OCI-LY3 (cell line): ENCODE measurements at regions not wholly inside any gene's neighbourhood (a gene's known extent, or its start where the extent isn't known, plus 50 kb on each side); places are given as distances from the start of the nearest gene placed in this dataset.
A peak's percentile ranks its signal among the peaks of the same experiment; 100 is the strongest.

Experiments used
- H2AFZ ChIP-seq: fragments of 200-600, 300-600 bp; shearing (Covaris generic); 2 replicates; pipeline ENCODE4 v1.6.0; 2014; ENCODE audit warnings: antibody characterized with exemption, low read depth, low read length
- H3K27ac ChIP-seq: fragments of 200-600, 300-600 bp; sonication (generic); 2 replicates; pipeline ENCODE4 v1.5.1; 2014; ENCODE audit warnings: mild to moderate bottlenecking, low read length, moderate library complexity, mixed read lengths
- H3K27me3 ChIP-seq: fragments of 200-600, 300-600 bp; sonication (generic); 2 replicates; pipeline ENCODE4 v1.6.1; 2014; ENCODE audit warnings: low read depth, low read length, mixed read lengths
- H3K36me3 ChIP-seq: fragments of 200-600, 300-600 bp; sonication (generic); replicated peaks from 2 replicates; pipeline ENCODE3; 2014; ENCODE audit warnings: low read depth, low read length, mixed read lengths
- H3K4me1 ChIP-seq: fragments of 300-600, 200-600 bp; sonication (generic); 2 replicates; pipeline ENCODE4 v1.6.1; 2014; ENCODE audit warnings: low read length, mixed read lengths
- H3K4me2 ChIP-seq: fragments of 200-600, 300-600 bp; sonication (generic); 2 replicates; pipeline ENCODE4 v1.6.1; 2014; ENCODE audit warnings: low read length, mixed read lengths
- H3K4me3 ChIP-seq: fragments of 300-600, 200-600 bp; sonication (generic); 2 replicates; pipeline ENCODE4 v1.5.1; 2014; ENCODE audit warnings: antibody characterized with exemption, mild to moderate bottlenecking, low read length, moderate library complexity
- H3K79me2 ChIP-seq: fragments of 300-600, 200-600 bp; shearing (Covaris generic); 2 replicates; pipeline ENCODE4 v1.6.1; 2014; ENCODE audit warnings: mild to moderate bottlenecking, low read length, mixed read lengths
- H3K9ac ChIP-seq: fragments of 300-600, 200-600 bp; shearing (Covaris generic); 2 replicates; pipeline ENCODE4 v1.6.0; 2014; ENCODE audit warnings: mild to moderate bottlenecking, low read length, moderate library complexity
- H3K9me3 ChIP-seq: fragments of 200-600, 300-600 bp; shearing (Covaris generic); 2 replicates; pipeline ENCODE4 v1.6.1; 2014; ENCODE audit warnings: low read length, mixed read lengths; ENCODE audit not compliant: insufficient read depth
- H4K20me1 ChIP-seq: fragments of 200-600, 300-600 bp; sonication (generic); 2 replicates; pipeline ENCODE4 v1.6.1; 2016; ENCODE audit warnings: low read length, mixed read lengths; ENCODE audit not compliant: insufficient read depth
- EZH2phosphoT487 ChIP-seq: fragments of 200-600 bp; shearing (Covaris generic); IDR thresholded peaks from 2 replicates; pipeline ENCODE4 v1.6.1; 2018; ENCODE audit warnings: antibody characterized with exemption, mixed run types, low read depth
- TF ChIP-seq, protein P1 (sequence below): fragments of 200-600, 300-600 bp; sonication (generic); IDR thresholded peaks from 2 replicates; pipeline ENCODE4 v1.5.1; 2014; ENCODE audit warnings: antibody characterized with exemption, low read length, low read depth

DNA sequence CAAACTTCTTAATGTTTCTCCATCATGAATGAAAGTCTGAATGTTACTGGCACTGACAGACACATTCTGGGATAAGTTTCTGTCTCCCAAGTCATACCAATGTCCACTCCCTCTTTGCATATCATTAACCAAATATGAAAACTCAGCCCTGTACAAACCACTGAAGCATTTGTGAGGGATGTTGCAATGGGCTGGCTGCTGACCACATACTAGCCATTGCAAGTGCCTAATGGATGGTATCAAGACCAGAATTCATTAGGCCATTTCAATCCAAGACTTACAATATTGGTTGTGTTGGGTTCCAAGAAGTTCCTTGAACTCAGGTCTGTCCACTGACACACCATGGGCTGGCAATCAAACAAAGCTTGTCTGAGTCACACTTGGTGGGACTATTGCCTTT lies 73.8 kb downstream of the CBLN2 start:
- H3K4me1 ChIP-seq = no peaks in the 10 kb centered on the region
- no peaks in the 10 kb centered on the region for H4K20me1 ChIP-seq
- H3K27me3 ChIP-seq = no peaks in the 10 kb centered on the region
- no peak overlapping the region for H3K4me2 ChIP-seq
- no peaks in the 10 kb centered on the region for H3K79me2 ChIP-seq
- H3K4me3 ChIP-seq = no peak overlapping the region
- H3K9me3 ChIP-seq = no peaks in the 10 kb centered on the region
- no peak overlapping the region for H3K9ac ChIP-seq
- TF ChIP-seq EZH2phosphoT487 = no peak
- TF ChIP-seq, protein P1, sequence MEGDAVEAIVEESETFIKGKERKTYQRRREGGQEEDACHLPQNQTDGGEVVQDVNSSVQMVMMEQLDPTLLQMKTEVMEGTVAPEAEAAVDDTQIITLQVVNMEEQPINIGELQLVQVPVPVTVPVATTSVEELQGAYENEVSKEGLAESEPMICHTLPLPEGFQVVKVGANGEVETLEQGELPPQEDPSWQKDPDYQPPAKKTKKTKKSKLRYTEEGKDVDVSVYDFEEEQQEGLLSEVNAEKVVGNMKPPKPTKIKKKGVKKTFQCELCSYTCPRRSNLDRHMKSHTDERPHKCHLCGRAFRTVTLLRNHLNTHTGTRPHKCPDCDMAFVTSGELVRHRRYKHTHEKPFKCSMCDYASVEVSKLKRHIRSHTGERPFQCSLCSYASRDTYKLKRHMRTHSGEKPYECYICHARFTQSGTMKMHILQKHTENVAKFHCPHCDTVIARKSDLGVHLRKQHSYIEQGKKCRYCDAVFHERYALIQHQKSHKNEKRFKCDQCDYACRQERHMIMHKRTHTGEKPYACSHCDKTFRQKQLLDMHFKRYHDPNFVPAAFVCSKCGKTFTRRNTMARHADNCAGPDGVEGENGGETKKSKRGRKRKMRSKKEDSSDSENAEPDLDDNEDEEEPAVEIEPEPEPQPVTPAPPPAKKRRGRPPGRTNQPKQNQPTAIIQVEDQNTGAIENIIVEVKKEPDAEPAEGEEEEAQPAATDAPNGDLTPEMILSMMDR = no peak
- no peaks in the 10 kb centered on the region for H3K36me3 ChIP-seq
- H3K27ac ChIP-seq = no peak overlapping the region
- no peak overlapping the region for H2AFZ ChIP-seq

DNA sequence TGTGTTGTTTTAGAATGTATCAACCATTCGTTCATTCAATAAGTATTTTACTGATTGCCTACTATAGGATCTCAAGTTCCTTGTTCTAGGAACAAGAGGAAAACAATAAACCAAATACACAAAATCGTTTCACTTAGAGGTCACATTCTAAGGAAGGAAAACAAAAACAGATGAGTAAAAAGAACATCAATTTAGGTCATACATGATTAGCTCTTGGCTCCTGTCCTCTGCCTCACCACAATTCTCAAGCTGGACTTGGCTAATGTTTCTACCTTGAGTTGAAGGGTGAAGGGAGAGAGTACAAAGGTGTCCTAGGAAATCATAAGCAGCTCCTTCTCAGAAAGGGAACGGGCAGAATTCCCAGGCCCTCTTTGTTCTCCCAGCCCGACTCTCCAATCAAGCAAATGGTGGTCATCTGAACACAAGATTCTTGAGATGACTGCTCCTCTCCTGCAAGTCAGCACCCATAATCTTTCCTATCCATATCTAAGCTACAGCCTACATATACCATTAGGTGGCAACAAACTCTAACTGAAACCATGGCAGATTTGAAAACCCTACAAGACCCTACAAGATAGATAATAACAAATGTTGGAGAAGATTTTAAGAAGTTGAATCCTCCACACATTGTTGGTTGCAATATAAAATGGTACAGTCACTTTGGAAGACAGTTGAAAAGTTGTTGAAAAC lies 76.0 kb downstream of the CBLN2 start:
- Histone ChIP-seq H3K27me3 (no peaks in the 10 kb centered on the region), H2AFZ (peak overlapping the region; percentile 26; the same call in 1 of the 2 replicates), H3K4me2 (no peak overlapping the region), H3K9me3 (no peaks in the 10 kb centered on the region), H3K4me3 (no peak overlapping the region), H3K27ac (no peak overlapping the region), H3K36me3 (no peaks in the 10 kb centered on the region), H3K4me1 (no peaks in the 10 kb centered on the region), H3K79me2 (no peaks in the 10 kb centered on the region), H4K20me1 (no peaks in the 10 kb centered on the region), H3K9ac (no peak overlapping the region)
- TF ChIP-seq, protein P1 = peak; percentile 41
- TF ChIP-seq EZH2phosphoT487 = no peak

DNA sequence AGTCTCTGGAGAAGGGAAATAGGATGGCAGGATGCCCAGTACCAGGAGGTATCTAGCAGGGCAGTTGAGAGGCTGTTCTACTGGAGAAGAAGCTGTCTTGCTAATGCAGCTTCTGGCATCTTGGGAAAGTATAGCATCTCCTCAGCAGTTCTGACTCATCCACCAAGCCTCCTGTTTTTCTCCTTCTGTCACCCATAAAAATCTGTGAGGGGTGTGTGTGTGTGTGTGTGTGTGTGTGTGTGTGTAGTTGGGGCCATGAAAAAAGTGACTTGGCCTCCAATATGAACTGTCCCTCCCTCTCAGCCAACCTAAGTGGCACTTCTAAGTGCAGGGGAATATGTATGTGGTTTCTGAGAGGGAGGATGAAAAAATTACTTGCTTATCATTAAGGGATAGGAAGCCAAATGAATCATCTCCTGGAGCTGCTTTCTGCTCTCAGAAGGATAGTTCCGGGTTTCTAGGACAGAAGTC lies 83.9 kb downstream of the CBLN2 start:
- Histone ChIP-seq H2AFZ (no peak overlapping the region; the same call in 1 of the 2 replicates), H3K9me3 (no peaks in the 10 kb centered on the region), H4K20me1 (no peaks in the 10 kb centered on the region), H3K27me3 (no peaks in the 10 kb centered on the region), H3K4me3 (no peak overlapping the region), H3K27ac (no peak overlapping the region), H3K4me2 (no peak overlapping the region), H3K4me1 (peaks cover 10% of the 10 kb centered on the region), H3K79me2 (no peaks in the 10 kb centered on the region), H3K9ac (no peak overlapping the region), H3K36me3 (no peaks in the 10 kb centered on the region)
- no peak for TF ChIP-seq EZH2phosphoT487
- TF ChIP-seq, protein P1 = no peak

DNA sequence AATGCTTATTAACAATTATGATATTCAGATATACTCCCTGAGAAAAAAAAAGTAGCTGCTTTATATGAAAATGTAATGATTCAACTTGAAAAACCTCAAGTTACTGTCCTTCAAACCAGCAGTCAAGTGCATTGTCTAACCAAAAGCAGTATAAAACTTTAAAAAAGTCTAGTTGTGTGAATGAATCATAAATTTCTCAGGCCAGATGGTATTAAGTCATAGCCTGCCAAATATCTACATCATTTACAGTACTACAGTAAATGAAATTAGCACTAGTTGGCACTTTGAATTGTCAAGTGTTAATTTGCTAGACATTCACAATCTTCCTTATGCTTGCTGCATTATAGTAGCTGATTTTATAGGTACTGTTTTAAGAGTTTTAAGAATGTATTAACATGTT lies 85.9 kb downstream of the CBLN2 start:
- H3K27me3 ChIP-seq = no peaks in the 10 kb centered on the region
- peaks cover 10% of the 10 kb centered on the region for H3K4me1 ChIP-seq
- no peak overlapping the region for H3K9ac ChIP-seq
- H3K27ac ChIP-seq = no peak overlapping the region
- H3K4me2 ChIP-seq = no peak overlapping the region
- H3K79me2 ChIP-seq = no peaks in the 10 kb centered on the region
- H3K36me3 ChIP-seq = no peaks in the 10 kb centered on the region
- no peak for TF ChIP-seq EZH2phosphoT487
- TF ChIP-seq, protein P1 = no peak
- no peaks in the 10 kb centered on the region for H4K20me1 ChIP-seq
- no peak overlapping the region for H3K4me3 ChIP-seq
- H3K9me3 ChIP-seq = no peaks in the 10 kb centered on the region
- no peak overlapping the region for H2AFZ ChIP-seq
